ENCODE measurements at regions not wholly inside any gene's neighbourhood (a gene's known extent, or its start where the extent isn't known, plus 50 kb on each side); places are given as distances from the start of the nearest gene placed in this dataset.

- Histone ChIP-seq H3K4me2 (ENCODE audit: low read length) (no peak overlapping the region), H3K9me3 (ENCODE audit: low read length) (no peaks in the 10 kb centered on the region), H4K20me1 (ENCODE audit: low read length) (no peaks in the 10 kb centered on the region), H3K4me3 (ENCODE audit: low read length) (no peak overlapping the region), H3K27me3 (ENCODE audit: low read length) (peaks cover 28% of the 10 kb centered on the region), H3K36me3 (ENCODE audit: low read depth, low read length) (no peaks in the 10 kb centered on the region), H3F3A (ENCODE audit: low read length, unreplicated experiment) (no peaks in the 10 kb centered on the region), H3K27ac (ENCODE audit: low read length) (no peak overlapping the region), H3K79me2 (ENCODE audit: low read length) (no peaks in the 10 kb centered on the region), H3K9me2 (replicated peaks; ENCODE audit: low read length) (no peaks in the 10 kb centered on the region), H3K9ac (ENCODE audit: low read length) (no peak overlapping the region), H3K4me1 (ENCODE audit: insufficient read depth, low read length) (no peaks in the 10 kb centered on the region), H2AFZ (ENCODE audit: low read length) (no peak overlapping the region)
- ChIA-PET POLR2A (ENCODE audit: unreplicated experiment) (no interaction called here), CTCF (no interaction called here)
- TF ChIP-seq EZH2 (IDR thresholded peaks at IDR 0.05; ENCODE audit: low read length, unreplicated experiment) (no peak), EZH2phosphoT487 (IDR thresholded peaks at IDR 0.05; ENCODE audit: borderline replicate concordance, low read length) (no peak), CTCF (conservative IDR thresholded peaks at IDR 0.05; ENCODE audit: low read depth, low read length) (no peak)
- DNase-seq (no peak), ATAC-seq (no peak)
- intact Hi-C loops (cut with micrococcal nuclease) = no loop called here
- no TSS peak for BruUV-seq (replicated peaks)
Measured at GRCh38 chr16:86384980-86385379, 125.3 kb upstream of the FOXF1 start.

GRCh38 chr16:86387468-86388440 is 122.6 kb upstream of the FOXF1 start:
- peak; percentile 57; the same call in 1 of the 2 replicates for ATAC-seq
- TF ChIP-seq CTCF (conservative IDR thresholded peaks at IDR 0.05; ENCODE audit: low read depth, low read length) (no peak), EZH2 (IDR thresholded peaks at IDR 0.05; ENCODE audit: low read length, unreplicated experiment) (no peak), EZH2phosphoT487 (IDR thresholded peaks at IDR 0.05; ENCODE audit: borderline replicate concordance, low read length) (no peak)

GRCh38 chr16:86388976-86389375 is 121.4 kb upstream of the FOXF1 start:
- Histone ChIP-seq H3K79me2 (ENCODE audit: low read length) (no peaks in the 10 kb centered on the region), H3K9me2 (replicated peaks; ENCODE audit: low read length) (no peaks in the 10 kb centered on the region), H3F3A (ENCODE audit: low read length, unreplicated experiment) (no peaks in the 10 kb centered on the region), H3K9ac (ENCODE audit: low read length) (no peak overlapping the region), H3K4me3 (ENCODE audit: low read length) (no peak overlapping the region), H3K4me1 (ENCODE audit: insufficient read depth, low read length) (no peaks in the 10 kb centered on the region), H3K27me3 (ENCODE audit: low read length) (no peaks in the 10 kb centered on the region), H3K9me3 (ENCODE audit: low read length) (no peaks in the 10 kb centered on the region), H3K4me2 (ENCODE audit: low read length) (no peak overlapping the region), H2AFZ (ENCODE audit: low read length) (no peak overlapping the region), H3K36me3 (ENCODE audit: low read depth, low read length) (no peaks in the 10 kb centered on the region), H4K20me1 (ENCODE audit: low read length) (no peaks in the 10 kb centered on the region), H3K27ac (ENCODE audit: low read length) (no peak overlapping the region)
- intact Hi-C loops (cut with micrococcal nuclease) = no loop called here
- POLR2A ChIA-PET (ENCODE audit: unreplicated experiment) = no interaction called here
- CTCF ChIA-PET = no interaction called here
- DNase-seq = no peak
- TF ChIP-seq EZH2phosphoT487 (IDR thresholded peaks at IDR 0.05; ENCODE audit: borderline replicate concordance, low read length) (no peak), EZH2 (IDR thresholded peaks at IDR 0.05; ENCODE audit: low read length, unreplicated experiment) (no peak)
- no TSS peak for BruUV-seq (replicated peaks)
- ATAC-seq = no peak

More at GRCh38 chr16:86387468-86388440, 122.6 kb upstream of the FOXF1 start:
- Histone ChIP-seq H3K9ac (ENCODE audit: low read length) (no peak overlapping the region), H3K9me2 (replicated peaks; ENCODE audit: low read length) (no peaks in the 10 kb centered on the region), H3K4me2 (ENCODE audit: low read length) (no peak overlapping the region), H3K79me2 (ENCODE audit: low read length) (no peaks in the 10 kb centered on the region), H4K20me1 (ENCODE audit: low read length) (no peaks in the 10 kb centered on the region), H3K27me3 (ENCODE audit: low read length) (peaks cover 8% of the 10 kb centered on the region), H2AFZ (ENCODE audit: low read length) (no peak overlapping the region), H3F3A (ENCODE audit: low read length, unreplicated experiment) (no peaks in the 10 kb centered on the region), H3K4me3 (ENCODE audit: low read length) (no peak overlapping the region), H3K9me3 (ENCODE audit: low read length) (no peaks in the 10 kb centered on the region), H3K36me3 (ENCODE audit: low read depth, low read length) (no peaks in the 10 kb centered on the region), H3K27ac (ENCODE audit: low read length) (no peak overlapping the region), H3K4me1 (ENCODE audit: insufficient read depth, low read length) (no peaks in the 10 kb centered on the region)
- CTCF ChIA-PET = no interaction called here
- BruUV-seq (replicated peaks) = no TSS peak
- DNase-seq = peak; percentile 53
- intact Hi-C loops (cut with micrococcal nuclease) = no loop called here
- POLR2A ChIA-PET (ENCODE audit: unreplicated experiment) = no interaction called here

Data from PC-3 (cell line).